Activated T-cell treated with anti-CD3 and anti-CD28 coated beads for 48 hours (primary cell): ENCODE measurements at regions not wholly inside any gene's neighbourhood (a gene's known extent, or its start where the extent isn't known, plus 50 kb on each side); places are given as distances from the start of the nearest gene placed in this dataset.

Source experiments
- DNase-seq: peaks from one replicate; pipeline ENCODE4 v3.0.0-alpha.2; 2020; ENCODE audit warnings: low read depth

GRCh38 chr12:91922139-91922538 is 223.5 kb downstream of the BTG1 start:
- DNase-seq = no peak

GRCh38 chr12:91921555-91921954 is 224.1 kb downstream of the BTG1 start:
- DNase-seq = no peak

- DNase-seq = no peak
Measured at GRCh38 chr12:91920741-91921140, 224.9 kb downstream of the BTG1 start.

- DNase-seq = no peak
Measured at GRCh38 chr12:91920276-91920675, 225.4 kb downstream of the BTG1 start.

GRCh38 chr12:91918431-91918830 is 227.2 kb downstream of the BTG1 start:
- DNase-seq = no peak

DNA sequence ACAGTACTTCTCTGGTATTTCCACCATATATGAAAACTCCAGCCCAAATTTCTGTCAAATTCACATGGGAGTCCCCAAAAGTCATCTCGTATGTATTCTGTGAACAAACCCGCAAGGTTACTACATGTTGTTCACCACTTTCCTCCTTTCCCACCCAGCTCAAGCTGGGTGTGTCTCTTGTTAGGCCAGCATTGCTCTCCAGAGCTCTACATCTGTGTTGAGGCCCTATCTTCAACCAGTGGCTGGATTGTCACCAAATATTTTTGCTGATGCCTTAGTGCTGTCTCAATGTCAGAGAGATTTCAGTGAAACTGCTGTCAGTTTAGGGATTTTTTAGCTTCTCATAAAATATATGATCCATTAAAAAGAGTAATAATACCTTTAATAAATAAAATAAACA is 230.9 kb downstream of the BTG1 start:
- no peak for DNase-seq

GRCh38 chr12:91913651-91914050 is 232.0 kb downstream of the BTG1 start:
- DNase-seq = no peak

DNA sequence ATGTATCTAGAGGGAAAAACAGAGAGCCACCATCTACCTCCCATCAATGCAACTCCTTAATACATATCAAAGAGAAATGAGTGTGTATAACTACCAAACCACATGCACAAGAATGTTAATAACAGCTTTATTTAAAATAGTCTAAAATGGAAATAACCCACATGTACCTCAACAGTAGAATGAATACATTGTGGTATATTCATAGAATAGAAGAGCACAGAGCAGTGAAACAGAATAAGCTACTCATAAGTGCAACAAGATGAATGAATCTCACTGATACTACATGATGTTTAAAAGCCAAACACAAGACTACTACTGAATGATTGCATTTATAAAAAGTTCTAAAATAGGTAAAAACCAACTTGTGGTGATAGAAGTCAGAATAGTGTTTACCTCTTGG is 232.5 kb downstream of the BTG1 start:
- DNase-seq = no peak

GRCh38 chr12:91912178-91912577 is 233.5 kb downstream of the BTG1 start:
- DNase-seq = no peak

DNA sequence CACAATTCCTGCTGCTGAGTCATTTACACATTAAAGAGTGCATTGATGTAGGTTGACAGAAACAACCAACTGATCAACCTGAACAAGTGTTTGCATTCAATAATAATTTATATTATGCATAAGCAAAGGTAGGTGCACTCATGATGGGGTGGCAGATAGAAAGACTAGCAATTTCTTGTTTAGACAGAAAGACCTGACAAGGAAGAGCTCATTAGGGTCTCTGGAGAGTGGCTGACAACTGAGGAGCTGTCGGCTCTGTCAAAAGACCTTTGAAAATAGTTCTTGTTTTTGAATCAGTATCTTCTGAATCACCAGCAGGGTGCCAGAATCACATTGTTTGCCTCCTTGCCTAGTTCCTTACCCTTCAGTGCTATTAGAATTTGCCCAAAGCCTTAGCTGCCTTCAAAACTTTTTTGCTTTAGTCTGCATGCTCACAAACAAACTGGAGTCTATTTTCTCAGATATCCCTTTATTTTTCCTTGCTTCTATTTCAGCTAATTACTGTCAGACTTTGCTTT is 234.7 kb downstream of the BTG1 start:
- DNase-seq = no peak

- DNase-seq = no peak
Measured at GRCh38 chr12:91902860-91903683, 242.6 kb downstream of the BTG1 start.

- no peak for DNase-seq
Measured at GRCh38 chr12:91901381-91902074, 244.1 kb downstream of the BTG1 start.

GRCh38 chr12:91900971-91901370 is 244.7 kb downstream of the BTG1 start:
- DNase-seq = no peak

DNA sequence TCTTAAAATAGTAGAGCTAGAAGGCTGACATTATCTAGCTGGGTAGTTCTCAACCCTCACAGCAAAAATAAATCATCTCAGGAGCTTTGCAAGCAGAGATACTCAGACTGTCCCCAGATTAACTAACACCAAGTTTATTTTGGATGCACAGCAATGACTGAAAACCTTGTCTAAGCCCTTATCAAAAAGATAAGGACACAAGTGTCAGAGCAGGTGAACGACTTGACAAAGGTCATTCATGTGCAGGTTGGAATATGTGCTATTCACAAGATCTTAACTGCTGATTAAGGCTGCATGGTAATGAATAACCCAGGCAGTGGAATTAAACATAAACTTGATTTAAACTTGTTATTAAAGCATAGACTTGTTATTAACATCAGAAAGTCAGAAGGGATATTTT is 246.6 kb downstream of the BTG1 start:
- DNase-seq = no peak

- no peak for DNase-seq
Measured at GRCh38 chr12:91897025-91897515, 248.6 kb downstream of the BTG1 start.

DNA sequence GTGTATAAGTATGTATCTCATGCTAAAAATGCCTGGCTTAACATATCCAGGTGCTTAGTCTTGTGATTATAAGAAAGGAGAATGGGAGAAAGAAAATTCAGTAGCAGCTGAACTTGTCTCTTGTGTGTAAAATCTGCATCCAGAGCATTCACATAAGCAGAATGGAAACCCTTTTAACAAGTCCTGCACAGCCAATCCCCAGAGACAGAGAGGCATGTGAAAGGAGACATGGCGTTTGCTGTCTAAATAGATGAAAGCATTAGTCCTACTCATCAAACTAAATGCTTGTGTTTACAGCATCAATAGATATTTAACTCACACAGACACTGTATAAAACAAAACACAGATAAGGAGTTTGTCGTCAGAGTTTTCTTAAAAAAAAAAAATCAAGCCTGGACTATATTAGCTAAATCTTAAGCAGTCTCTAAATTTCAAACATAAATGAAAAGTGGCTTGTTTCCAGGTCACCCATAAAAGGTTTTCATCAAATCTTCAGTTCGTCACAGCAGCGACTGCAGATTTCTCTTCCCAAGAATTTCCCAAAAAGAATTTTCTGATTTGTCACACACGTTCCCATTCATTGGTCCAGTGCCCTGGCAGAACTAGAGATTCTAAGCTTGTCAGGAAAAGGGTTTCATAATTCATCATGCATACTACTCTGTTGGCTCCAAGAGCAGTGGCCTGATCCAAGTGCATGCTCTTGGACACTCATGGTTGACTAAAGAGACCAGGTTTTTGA is 249.2 kb downstream of the BTG1 start:
- no peak for DNase-seq

GRCh38 chr12:91894911-91895310 is 250.7 kb downstream of the BTG1 start:
- no peak for DNase-seq

- no peak for DNase-seq
Measured at GRCh38 chr12:91893476-91893875, 252.2 kb downstream of the BTG1 start.

DNA sequence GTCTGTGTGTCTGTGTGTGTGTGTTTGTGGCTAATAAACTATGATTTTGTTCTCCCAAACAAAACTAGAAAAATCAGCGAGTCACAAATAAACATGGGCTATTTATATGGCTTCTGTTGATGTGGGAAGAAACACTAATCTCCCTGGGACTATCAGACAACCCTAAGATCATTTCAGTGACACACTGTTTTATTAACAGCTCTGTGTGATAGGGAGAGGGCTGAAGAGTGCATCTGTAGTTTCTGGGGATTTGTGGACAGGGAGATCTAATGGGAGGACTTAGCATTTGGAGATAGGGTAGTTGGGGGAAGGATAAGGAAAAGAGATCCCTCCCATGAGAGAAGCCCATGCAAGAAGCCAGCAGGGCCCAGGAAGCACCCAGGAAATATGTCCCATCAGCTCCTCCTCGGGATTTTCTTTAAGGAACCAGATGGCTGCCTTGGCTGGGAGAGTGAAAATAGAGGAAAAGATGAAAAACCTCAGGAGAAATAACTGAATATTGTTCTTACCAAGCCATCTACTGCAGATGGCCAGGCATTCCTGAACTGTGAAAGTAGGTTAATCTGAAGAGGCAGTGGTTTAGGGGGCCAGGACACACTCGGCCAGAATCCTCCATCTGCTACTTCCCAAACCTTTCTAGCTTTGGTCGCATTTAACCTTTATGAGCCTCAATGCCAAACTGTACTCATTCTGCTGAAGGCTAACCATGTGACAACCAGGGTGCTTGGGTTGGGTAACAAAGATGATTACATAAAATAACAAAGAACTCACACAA is 253.4 kb downstream of the BTG1 start:
- DNase-seq = no peak

DNA sequence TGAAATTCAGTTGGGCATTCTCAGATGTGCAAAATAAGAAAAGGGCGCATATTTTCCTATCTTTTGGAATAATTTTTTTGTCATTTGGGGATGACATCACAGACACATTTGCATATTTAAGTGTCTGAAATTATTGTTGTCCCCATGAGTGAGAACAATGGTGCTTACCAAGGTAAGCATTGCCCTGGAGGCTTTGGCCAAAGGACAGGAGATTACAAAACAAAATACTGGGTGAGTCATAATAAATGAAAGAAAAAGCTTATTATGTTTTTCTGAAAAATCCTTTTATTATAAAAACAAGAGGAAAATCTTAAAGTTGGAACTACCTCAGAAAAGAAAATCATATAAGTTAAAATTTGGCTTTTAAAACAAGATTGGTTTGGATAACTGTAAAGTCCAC is 254.9 kb downstream of the BTG1 start:
- DNase-seq = no peak

- DNase-seq = no peak
Measured at GRCh38 chr12:91889910-91890309, 255.7 kb downstream of the BTG1 start.

DNA sequence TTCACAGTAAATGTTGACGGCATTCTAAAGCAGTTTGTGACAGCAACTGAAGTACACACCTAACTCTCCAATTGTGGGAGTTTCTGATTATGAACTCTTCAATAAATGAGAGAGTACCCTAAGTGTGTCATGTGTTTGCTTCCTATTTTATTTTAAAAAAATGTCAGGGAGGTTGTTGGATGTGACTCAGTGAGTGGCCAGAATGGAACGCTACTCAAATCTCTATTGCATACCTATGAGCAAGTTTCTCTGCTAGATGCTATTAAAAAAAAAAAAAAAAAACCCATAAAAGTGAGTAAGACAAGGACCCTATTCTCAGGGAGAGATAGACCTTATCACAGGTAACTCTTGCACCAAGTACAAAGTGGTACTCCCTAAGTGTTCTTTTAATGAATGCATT is 256.6 kb downstream of the BTG1 start:
- DNase-seq = no peak
